ENCODE measurements at regions not wholly inside any gene's neighbourhood (a gene's known extent, or its start where the extent isn't known, plus 50 kb on each side); places are given as distances from the start of the nearest gene placed in this dataset.

- no peak overlapping the region for H3K4me3 Mint-ChIP-seq
- H3K4me1 Mint-ChIP-seq: no peaks in the 10 kb centered on the region
- no peaks in the 10 kb centered on the region for H3K36me3 Mint-ChIP-seq
- no peak for DNase-seq (ENCODE audit: low spot score in 2 of 2, unreplicated experiment in 2 of 2)
- peaks cover 8% of the 10 kb centered on the region for H3K9me3 Mint-ChIP-seq
- peaks cover 8% of the 10 kb centered on the region for H3K27me3 Mint-ChIP-seq (ENCODE audit: low read depth)
- no peak overlapping the region for H3K27ac Mint-ChIP-seq
- TF ChIP-seq CTCF (IDR thresholded peaks at IDR 0.05; ENCODE audit: unreplicated experiment): no peak
Measured at GRCh38 chr7:34401776-34402175, 256.2 kb upstream of the NPSR1 start.

- Mint-ChIP-seq H3K4me1 (no peaks in the 10 kb centered on the region), H3K27me3 (ENCODE audit: low read depth) (peaks cover 11% of the 10 kb centered on the region), H3K36me3 (no peaks in the 10 kb centered on the region), H3K4me3 (no peak overlapping the region), H3K9me3 (no peaks in the 10 kb centered on the region), H3K27ac (no peak overlapping the region)
- no peak for DNase-seq (ENCODE audit: low spot score in 2 of 2, unreplicated experiment in 2 of 2)
- no peak for TF ChIP-seq CTCF (IDR thresholded peaks at IDR 0.05; ENCODE audit: unreplicated experiment)
Measured at GRCh38 chr7:34406848-34407530, 251.0 kb upstream of the NPSR1 start.

DNA sequence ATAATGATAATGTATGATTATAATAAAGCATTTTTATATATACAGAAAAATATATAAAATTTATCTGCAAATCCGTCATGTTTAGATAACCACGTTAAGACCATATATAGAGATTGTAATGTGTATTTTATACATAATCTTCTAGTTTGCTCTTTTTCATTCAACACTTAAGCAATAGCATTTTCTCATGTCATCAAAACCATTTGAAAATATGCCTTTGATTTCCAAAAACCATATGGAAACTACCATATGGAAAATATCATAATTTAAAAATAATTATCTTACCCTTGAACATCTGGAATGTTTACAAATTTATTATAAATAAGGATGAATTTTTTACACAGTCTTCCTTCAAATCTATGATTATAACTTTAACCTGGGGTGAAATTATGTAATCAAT, 250.4 kb upstream of the NPSR1 start:
- Mint-ChIP-seq H3K4me1 (no peaks in the 10 kb centered on the region), H3K4me3 (no peak overlapping the region), H3K27ac (no peak overlapping the region), H3K9me3 (no peaks in the 10 kb centered on the region), H3K36me3 (no peaks in the 10 kb centered on the region), H3K27me3 (ENCODE audit: low read depth) (peaks cover 11% of the 10 kb centered on the region)
- no peak for TF ChIP-seq CTCF (IDR thresholded peaks at IDR 0.05; ENCODE audit: unreplicated experiment)
- DNase-seq (ENCODE audit: low spot score in 2 of 2, unreplicated experiment in 2 of 2): no peak

DNA sequence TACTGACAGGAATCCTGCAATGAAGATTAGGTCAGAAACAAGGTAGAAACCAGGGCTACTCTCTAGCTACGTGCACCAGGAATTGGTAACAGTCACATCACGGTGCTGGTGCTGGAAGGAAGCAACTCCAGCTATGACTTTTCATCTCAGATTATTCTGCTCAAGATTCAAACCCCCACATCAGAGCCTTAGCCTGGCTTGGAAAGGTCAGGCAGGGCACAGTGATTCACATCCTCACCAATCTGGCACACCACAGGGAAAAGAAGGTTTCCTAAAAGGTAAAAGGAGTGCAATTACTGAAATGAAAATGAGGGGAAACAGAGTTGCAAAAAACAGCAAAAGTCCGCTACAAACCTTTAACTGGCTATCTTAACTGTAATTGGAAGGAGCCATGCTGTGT, 240.2 kb upstream of the NPSR1 start:
- no peaks in the 10 kb centered on the region for H3K36me3 Mint-ChIP-seq
- no peaks in the 10 kb centered on the region for H3K4me1 Mint-ChIP-seq
- H3K4me3 Mint-ChIP-seq: no peak overlapping the region
- TF ChIP-seq CTCF (IDR thresholded peaks at IDR 0.05; ENCODE audit: unreplicated experiment): no peak
- H3K27me3 Mint-ChIP-seq (ENCODE audit: low read depth): no peaks in the 10 kb centered on the region
- no peak overlapping the region for H3K27ac Mint-ChIP-seq
- DNase-seq (ENCODE audit: low spot score in 2 of 2, unreplicated experiment in 2 of 2): no peak
- H3K9me3 Mint-ChIP-seq: peaks cover 3% of the 10 kb centered on the region

GRCh38 chr7:34421526-34421925, 236.5 kb upstream of the NPSR1 start:
- H3K4me1 Mint-ChIP-seq: no peaks in the 10 kb centered on the region
- DNase-seq (ENCODE audit: low spot score in 2 of 2, unreplicated experiment in 2 of 2): no peak
- H3K36me3 Mint-ChIP-seq: no peaks in the 10 kb centered on the region
- no peak for TF ChIP-seq CTCF (IDR thresholded peaks at IDR 0.05; ENCODE audit: unreplicated experiment)
- no peak overlapping the region for H3K4me3 Mint-ChIP-seq
- no peak overlapping the region for H3K27ac Mint-ChIP-seq
- no peaks in the 10 kb centered on the region for H3K9me3 Mint-ChIP-seq
- H3K27me3 Mint-ChIP-seq (ENCODE audit: low read depth): no peaks in the 10 kb centered on the region

GRCh38 chr7:34425194-34425593, 232.8 kb upstream of the NPSR1 start:
- Mint-ChIP-seq H3K36me3 (no peaks in the 10 kb centered on the region), H3K27ac (no peak overlapping the region), H3K9me3 (peaks cover under 1% of the 10 kb centered on the region), H3K4me1 (no peaks in the 10 kb centered on the region), H3K27me3 (ENCODE audit: low read depth) (no peaks in the 10 kb centered on the region), H3K4me3 (no peak overlapping the region)
- no peak for DNase-seq (ENCODE audit: low spot score in 2 of 2, unreplicated experiment in 2 of 2)
- TF ChIP-seq CTCF (IDR thresholded peaks at IDR 0.05; ENCODE audit: unreplicated experiment): no peak

Data from mesothelial cell of epicardium (in vitro differentiated cells).